Muscle layer of colon (tissue), 2 donors: ENCODE measurements at regions not wholly inside any gene's neighbourhood (a gene's known extent, or its start where the extent isn't known, plus 50 kb on each side); places are given as distances from the start of the nearest gene placed in this dataset.

Experiments
- H3K27ac ChIP-seq: one replicate; pipeline ENCODE4 v1.7.0; 2013; ENCODE audit warnings: low read depth, mild to moderate bottlenecking, low read length, moderate library complexity
- H3K27me3 ChIP-seq, 2 donors: one replicate each; pipeline ENCODE4 v1.7.0; 2013; ENCODE audit warnings: low read length in 2 of 2, mild to moderate bottlenecking in 2 of 2; ENCODE audit not compliant: insufficient read depth in 2 of 2, control insufficient read depth in 1 of 2
- H3K36me3 ChIP-seq: one replicate; pipeline ENCODE4 v1.7.0; 2013; ENCODE audit warnings: mild to moderate bottlenecking, low read length; ENCODE audit not compliant: insufficient read depth
- H3K4me1 ChIP-seq: one replicate; pipeline ENCODE4 v1.7.0; 2013; ENCODE audit warnings: mild to moderate bottlenecking, low read length; ENCODE audit not compliant: insufficient read depth
- H3K4me3 ChIP-seq, 2 donors: one replicate each; pipeline ENCODE4 v1.7.0; 2013; ENCODE audit warnings: low read length in 2 of 2, low read depth in 1 of 2, mild to moderate bottlenecking in 1 of 2, moderate library complexity in 1 of 2
- H3K9ac ChIP-seq: one replicate; pipeline ENCODE4 v1.7.0; 2013; ENCODE audit warnings: low read length
- H3K9me3 ChIP-seq: one replicate; pipeline ENCODE4 v1.7.0; 2013; ENCODE audit warnings: mild to moderate bottlenecking, low read length
- donor health status: abdominal sarcoma.
- donor health status: Adenocarcinoma of cecum.

GRCh38 chr1:221335161-221336101 lies 406.5 kb downstream of the DUSP10 start:
- no peak overlapping the region for H3K9ac ChIP-seq
- H3K27me3 ChIP-seq, result no peaks in the 10 kb centered on the region
- peak overlapping the region; percentile 51 for H3K27ac ChIP-seq

DNA sequence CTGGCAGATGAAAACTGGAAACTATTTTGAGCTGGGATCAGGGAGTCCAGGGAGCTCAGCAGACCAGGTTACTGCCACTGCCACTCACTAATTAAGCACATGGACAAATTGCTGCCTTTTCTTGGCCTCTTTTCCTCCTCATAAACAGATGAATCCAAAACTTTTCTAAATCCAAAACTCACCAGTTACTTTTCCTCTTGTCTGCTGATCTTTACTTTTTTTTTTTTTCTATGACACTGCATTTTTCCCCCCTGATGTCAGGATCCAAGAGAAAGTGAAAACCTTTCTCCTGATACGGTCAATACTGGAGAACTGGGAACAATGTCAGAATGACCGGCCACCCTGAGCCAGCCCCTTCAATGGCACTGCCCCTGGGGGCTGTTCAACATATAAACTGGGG lies 405.8 kb downstream of the DUSP10 start:
- Histone ChIP-seq H3K27ac (peak overlapping the region; percentile 51), H3K27me3 (no peaks in the 10 kb centered on the region), H3K9me3 (peaks cover 5% of the 10 kb centered on the region), H3K9ac (no peak overlapping the region), H3K36me3 (no peaks in the 10 kb centered on the region), H3K4me3 (no peak overlapping the region), H3K4me1 (peaks cover 29% of the 10 kb centered on the region)

More at GRCh38 chr1:221335161-221336101, 406.5 kb downstream of the DUSP10 start:
- H3K4me1 ChIP-seq, result peaks cover 29% of the 10 kb centered on the region
- no peak overlapping the region for H3K4me3 ChIP-seq
- H3K36me3 ChIP-seq, result no peaks in the 10 kb centered on the region
- H3K9me3 ChIP-seq, result peaks cover 5% of the 10 kb centered on the region

DNA sequence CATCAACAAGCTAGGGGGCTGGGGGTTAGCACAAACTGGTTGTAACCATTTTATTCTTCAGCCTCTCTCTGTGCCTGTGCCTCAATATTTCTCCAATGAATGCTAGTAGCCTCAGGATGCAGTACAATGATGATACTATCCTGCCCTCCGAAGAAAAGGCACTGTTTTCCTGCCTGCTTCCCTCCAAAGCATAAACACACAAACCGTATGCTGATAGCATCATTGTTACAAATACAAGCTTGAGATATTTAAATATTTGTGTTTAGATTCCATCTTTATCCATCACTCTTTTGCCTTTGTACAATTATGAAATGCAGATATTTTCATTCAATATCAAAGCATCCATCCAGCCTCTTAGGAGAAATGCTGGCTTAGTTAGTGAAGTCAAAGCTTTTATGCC lies 404.8 kb downstream of the DUSP10 start:
- no peak overlapping the region for H3K4me3 ChIP-seq
- H3K9me3 ChIP-seq, result no peaks in the 10 kb centered on the region
- peaks cover 29% of the 10 kb centered on the region for H3K4me1 ChIP-seq
- H3K36me3 ChIP-seq, result no peaks in the 10 kb centered on the region
- no peaks in the 10 kb centered on the region for H3K27me3 ChIP-seq
- H3K27ac ChIP-seq, result no peak overlapping the region
- H3K9ac ChIP-seq, result no peak overlapping the region

DNA sequence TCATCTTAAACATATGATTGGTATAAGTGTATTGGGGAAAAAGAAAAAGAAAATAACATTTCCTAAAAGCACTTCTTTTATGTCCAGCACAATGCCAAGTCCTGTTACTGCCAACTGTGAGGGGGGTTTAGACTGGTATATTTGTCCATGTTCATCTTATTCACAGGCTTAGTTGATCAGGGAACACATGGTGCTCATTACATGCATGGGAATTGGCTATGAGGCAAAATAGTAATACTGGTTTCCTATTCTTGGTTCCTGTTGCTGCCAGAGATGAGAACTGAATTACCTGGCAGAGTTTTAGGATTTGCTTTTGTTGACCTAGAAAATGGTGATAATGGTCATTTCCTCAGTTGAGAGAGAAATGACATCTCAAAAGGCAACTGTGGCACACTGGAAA lies 398.8 kb downstream of the DUSP10 start:
- H3K27ac ChIP-seq, result no peak overlapping the region

DNA sequence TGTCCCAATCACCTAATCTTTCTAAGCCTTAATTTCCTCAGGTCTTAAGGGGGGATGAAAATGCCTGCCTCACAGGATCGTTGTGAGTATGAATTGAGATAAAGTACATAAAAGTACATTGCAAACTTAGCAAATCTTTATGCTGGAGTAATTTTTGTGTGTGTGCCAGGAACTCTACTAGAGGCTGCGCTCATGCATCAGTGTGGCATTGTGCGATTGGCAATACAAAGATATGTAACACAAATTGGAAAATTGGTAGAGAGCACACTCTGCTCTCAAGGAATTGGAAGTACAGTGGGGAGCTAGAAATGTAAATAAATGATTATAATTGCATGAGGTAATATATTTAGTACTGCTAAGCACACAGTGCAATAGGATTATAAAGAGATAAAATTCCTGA lies 398.3 kb downstream of the DUSP10 start:
- Histone ChIP-seq H3K4me3 (no peak overlapping the region), H3K27ac (no peak overlapping the region), H3K9ac (no peak overlapping the region), H3K9me3 (no peaks in the 10 kb centered on the region), H3K27me3 (no peaks in the 10 kb centered on the region), H3K36me3 (no peaks in the 10 kb centered on the region), H3K4me1 (no peaks in the 10 kb centered on the region)

More for the DNA sequence above, 398.8 kb downstream of the DUSP10 start:
- Histone ChIP-seq H3K4me1 (no peaks in the 10 kb centered on the region), H3K4me3 (no peak overlapping the region), H3K27me3 (no peaks in the 10 kb centered on the region), H3K9ac (no peak overlapping the region), H3K9me3 (no peaks in the 10 kb centered on the region), H3K36me3 (no peaks in the 10 kb centered on the region)

DNA sequence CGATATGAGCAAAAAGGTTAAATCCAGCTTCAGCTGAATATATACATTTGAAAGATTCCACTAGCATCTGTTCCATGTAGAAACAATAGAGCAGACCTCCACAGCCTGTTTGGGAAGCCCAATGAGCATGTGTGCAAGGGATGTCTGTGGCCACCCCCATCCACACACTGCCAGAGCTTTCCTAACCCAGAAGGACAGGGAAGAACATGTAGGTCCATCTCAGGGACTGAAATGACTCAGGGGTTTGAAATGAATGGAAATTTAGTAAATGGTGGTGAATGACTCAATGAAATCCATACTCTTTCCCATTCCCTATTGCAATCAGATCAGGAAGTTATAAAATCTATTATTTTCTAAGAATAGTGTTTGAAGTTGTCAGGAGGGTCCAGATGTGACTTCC lies 397.2 kb downstream of the DUSP10 start:
- no peak overlapping the region for H3K9ac ChIP-seq
- H3K36me3 ChIP-seq, result no peaks in the 10 kb centered on the region
- peaks cover 2% of the 10 kb centered on the region for H3K4me1 ChIP-seq
- no peaks in the 10 kb centered on the region for H3K9me3 ChIP-seq
- H3K4me3 ChIP-seq, result no peak overlapping the region
- H3K27ac ChIP-seq, result no peak overlapping the region
- H3K27me3 ChIP-seq, result no peaks in the 10 kb centered on the region

GRCh38 chr1:221347706-221348105 lies 394.2 kb downstream of the DUSP10 start:
- H3K4me3 ChIP-seq, result no peak overlapping the region

GRCh38 chr1:221350091-221350490 lies 391.8 kb downstream of the DUSP10 start:
- no peaks in the 10 kb centered on the region for H3K36me3 ChIP-seq
- no peak overlapping the region for H3K4me3 ChIP-seq
- H3K27me3 ChIP-seq, result no peaks in the 10 kb centered on the region
- peaks cover 7% of the 10 kb centered on the region for H3K4me1 ChIP-seq
- no peak overlapping the region for H3K27ac ChIP-seq
- H3K9ac ChIP-seq, result no peak overlapping the region
- H3K9me3 ChIP-seq, result no peaks in the 10 kb centered on the region

More at GRCh38 chr1:221347706-221348105, 394.2 kb downstream of the DUSP10 start:
- Histone ChIP-seq H3K4me1 (peaks cover 7% of the 10 kb centered on the region), H3K9ac (no peak overlapping the region), H3K27me3 (no peaks in the 10 kb centered on the region), H3K27ac (no peak overlapping the region), H3K9me3 (no peaks in the 10 kb centered on the region), H3K36me3 (no peaks in the 10 kb centered on the region)

DNA sequence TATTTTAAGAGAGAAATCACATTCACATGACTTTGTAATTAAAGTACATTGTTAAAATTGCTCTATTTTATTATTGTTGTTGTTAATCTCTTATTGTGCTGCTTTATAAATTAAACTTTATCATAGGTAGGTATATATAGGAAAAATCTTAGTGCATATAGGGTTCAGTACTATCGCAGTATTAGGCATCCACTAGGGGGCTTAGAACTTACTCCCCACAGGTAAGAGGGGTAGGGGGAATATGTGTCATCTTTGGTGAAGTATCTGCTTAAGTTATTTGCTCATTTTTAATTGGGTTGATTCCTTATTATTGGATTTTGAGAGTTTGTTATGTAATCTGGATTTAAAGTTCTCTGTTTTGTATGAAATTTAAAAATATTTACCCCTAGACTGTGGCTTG lies 385.2 kb downstream of the DUSP10 start:
- Histone ChIP-seq H3K36me3 (no peaks in the 10 kb centered on the region), H3K27me3 (no peaks in the 10 kb centered on the region), H3K4me1 (no peaks in the 10 kb centered on the region), H3K9me3 (no peaks in the 10 kb centered on the region), H3K9ac (no peak overlapping the region), H3K27ac (no peak overlapping the region), H3K4me3 (no peak overlapping the region)

- no peaks in the 10 kb centered on the region for H3K36me3 ChIP-seq
- H3K4me3 ChIP-seq, result no peak overlapping the region
- no peaks in the 10 kb centered on the region for H3K9me3 ChIP-seq
- no peaks in the 10 kb centered on the region for H3K4me1 ChIP-seq
- H3K27me3 ChIP-seq, result no peaks in the 10 kb centered on the region
- H3K27ac ChIP-seq, result no peak overlapping the region
- no peak overlapping the region for H3K9ac ChIP-seq
Measured at GRCh38 chr1:221363039-221363438, 378.9 kb downstream of the DUSP10 start.

DNA sequence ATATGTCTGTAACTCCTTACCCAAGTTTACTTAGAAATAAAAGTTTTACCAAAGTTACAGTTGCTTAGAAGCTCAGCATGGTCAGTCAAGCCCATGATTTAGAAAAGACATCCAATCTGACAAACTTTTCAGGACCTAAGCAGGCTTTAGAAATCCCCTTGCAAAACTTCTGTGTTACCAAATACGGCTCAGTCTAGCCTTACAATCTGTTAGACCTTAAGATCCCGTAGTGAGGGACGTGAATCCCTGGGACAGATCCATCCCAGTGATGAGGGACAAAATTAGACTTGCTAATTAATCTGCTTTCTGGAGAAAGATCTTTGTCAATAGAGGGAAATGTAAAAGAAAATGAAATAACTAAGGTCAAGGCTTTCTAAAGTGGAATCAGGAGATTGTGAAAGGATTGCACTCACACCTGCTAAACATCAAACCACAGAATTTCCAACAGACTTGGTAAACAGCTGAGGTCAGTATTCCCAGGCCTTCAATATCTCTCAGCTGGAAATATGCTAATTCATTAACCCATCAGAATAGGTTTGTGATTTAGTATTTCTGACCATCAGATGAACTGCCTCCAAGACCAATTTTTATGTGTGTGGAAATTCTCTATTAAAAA lies 375.3 kb downstream of the DUSP10 start:
- Histone ChIP-seq H3K4me1 (no peaks in the 10 kb centered on the region), H3K27ac (no peak overlapping the region), H3K27me3 (no peaks in the 10 kb centered on the region), H3K36me3 (no peaks in the 10 kb centered on the region), H3K4me3 (no peak overlapping the region), H3K9ac (no peak overlapping the region), H3K9me3 (no peaks in the 10 kb centered on the region)
